Common myeloid progenitor, CD34-positive (primary cell): ENCODE measurements at regions not wholly inside any gene's neighbourhood (a gene's known extent, or its start where the extent isn't known, plus 50 kb on each side); places are given as distances from the start of the nearest gene placed in this dataset.
"Not testable (repeated sequence)": the region's sequence is repeated elsewhere in the genome, so short reads cannot be mapped to it uniquely, and the experiment has no call there.

Experiments
- CTCF ChIA-PET: fragments of 350-600 bp; sonication (Branson Sonifier 250); formaldehyde crosslinking; loops from one replicate; lab custom pipeline; 2021; ENCODE audit warnings: antibody characterized with exemption; lab: Charles Lee
- POLR2A ChIA-PET: fragments of 350-600 bp; sonication (Branson Sonifier 250); formaldehyde crosslinking; loops from one replicate; lab custom pipeline; 2021; ENCODE audit warnings: antibody characterized with exemption; lab: Charles Lee
- DNase-seq, 3 donors: peaks; one replicate each; pipeline versions ENCODE4 v3.0.0 to v3.0.0-alpha.2; 2013
- H3K27ac ChIP-seq, 2 experiments: 1 replicate in 1 of 2; 2 replicates in 1 of 2; pipeline ENCODE4 v1.7.0; 2013; ENCODE audit warnings: inconsistent platforms in 2 of 2, low read length in 2 of 2, mild to moderate bottlenecking in 2 of 2, low read depth in 1 of 2, moderate library complexity in 1 of 2; ENCODE audit not compliant: severe bottlenecking in 2 of 2, insufficient read depth in 1 of 2, poor library complexity in 1 of 2
- H3K27me3 ChIP-seq, 5 experiments: replicated peaks in 2 of 5; 1 replicate in 3 of 5; 2 replicates in 2 of 5; pipeline versions ENCODE4 v1.6.1 to v1.7.0; 2013; ENCODE audit warnings: low read length in 4 of 5, mild to moderate bottlenecking in 2 of 5, moderate library complexity in 2 of 5, inconsistent platforms in 1 of 5; ENCODE audit not compliant: insufficient read depth in 5 of 5, control insufficient read depth in 4 of 5
- H3K36me3 ChIP-seq, 4 experiments: 1 replicate in 2 of 4; 2 replicates in 2 of 4; pipeline versions ENCODE4 v1.6.1 to v1.7.0; 2013; ENCODE audit warnings: low read length in 3 of 4, control low read depth in 1 of 4, mild to moderate bottlenecking in 1 of 4; ENCODE audit not compliant: control insufficient read depth in 4 of 4, insufficient read depth in 4 of 4
- H3K4me1 ChIP-seq, 4 experiments: 1 replicate in 3 of 4; 2 replicates in 1 of 4; pipeline versions ENCODE4 v1.6.1 to v1.7.1; 2013; ENCODE audit warnings: low read length in 3 of 4, mild to moderate bottlenecking in 3 of 4, control low read depth in 1 of 4, inconsistent platforms in 1 of 4, moderate library complexity in 1 of 4; ENCODE audit not compliant: control insufficient read depth in 4 of 4, insufficient read depth in 4 of 4; ENCODE audit errors: control extremely low read depth in 1 of 4
- H3K4me3 ChIP-seq, 7 experiments: 1 replicate in 4 of 7; 2 replicates in 3 of 7; pipeline versions ENCODE4 v1.5.1 to v1.7.0; 2013; ENCODE audit warnings: mild to moderate bottlenecking in 7 of 7, low read length in 6 of 7, moderate library complexity in 6 of 7, inconsistent platforms in 2 of 7, low read depth in 2 of 7, control low read depth in 1 of 7; ENCODE audit not compliant: insufficient read depth in 4 of 7, control insufficient read depth in 1 of 7; ENCODE audit errors: extremely low read depth in 1 of 7
- H3K9me3 ChIP-seq, 5 experiments: 1 replicate in 4 of 5; 2 replicates in 1 of 5; pipeline versions ENCODE4 v1.6.1 to v1.7.1; 2013; ENCODE audit warnings: low read length in 4 of 5, mild to moderate bottlenecking in 2 of 5, inconsistent platforms in 1 of 5, low read depth in 1 of 5, moderate library complexity in 1 of 5; ENCODE audit not compliant: control insufficient read depth in 4 of 5, insufficient read depth in 2 of 5; ENCODE audit errors: control extremely low read depth in 1 of 5
- WGBS: methylation state at CpG from one replicate; pipeline ENCODE4 v1.1.5; 2013; ENCODE audit not compliant: insufficient coverage; 5-methylcytosine and 5-hydroxymethylcytosine counted together

DNA sequence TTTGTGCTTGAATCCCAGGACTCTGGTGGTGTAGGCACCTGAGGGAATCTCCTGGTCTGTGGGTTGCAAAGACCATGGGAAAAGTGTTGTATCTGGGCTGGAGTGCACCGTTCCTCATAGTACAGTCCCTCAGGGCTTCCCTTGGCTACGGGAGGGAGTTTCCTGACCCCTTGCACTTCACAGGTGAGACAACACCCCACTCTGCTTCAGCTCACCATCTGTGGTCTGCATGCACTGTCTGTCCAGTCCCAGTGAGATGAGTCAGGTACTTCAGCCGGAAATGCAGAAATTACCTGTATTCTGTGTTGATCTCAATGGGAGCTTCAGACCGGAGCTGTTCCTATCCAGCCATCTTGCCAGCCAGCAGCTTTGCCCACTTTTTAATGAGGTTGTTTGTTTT is 353.0 kb upstream of the IRS4 start:
- Histone ChIP-seq H3K27ac (no peak overlapping the region), H3K36me3 (no peaks in the 10 kb centered on the region), H3K27me3 (no peaks in the 10 kb centered on the region), H3K9me3 (no peaks in the 10 kb centered on the region), H3K4me1 (no peaks in the 10 kb centered on the region), H3K4me3 (no peak overlapping the region)
- POLR2A ChIA-PET = no interaction called here
- 80% methylated on average over 2 of the region's 4 CpGs for WGBS
- DNase-seq = no peak
- CTCF ChIA-PET = no interaction called here

GRCh38 chrX:109077788-109078187 is 341.4 kb upstream of the IRS4 start:
- CTCF ChIA-PET = no interaction called here
- 86% methylated on average over 1 of the region's 1 CpG for WGBS

DNA sequence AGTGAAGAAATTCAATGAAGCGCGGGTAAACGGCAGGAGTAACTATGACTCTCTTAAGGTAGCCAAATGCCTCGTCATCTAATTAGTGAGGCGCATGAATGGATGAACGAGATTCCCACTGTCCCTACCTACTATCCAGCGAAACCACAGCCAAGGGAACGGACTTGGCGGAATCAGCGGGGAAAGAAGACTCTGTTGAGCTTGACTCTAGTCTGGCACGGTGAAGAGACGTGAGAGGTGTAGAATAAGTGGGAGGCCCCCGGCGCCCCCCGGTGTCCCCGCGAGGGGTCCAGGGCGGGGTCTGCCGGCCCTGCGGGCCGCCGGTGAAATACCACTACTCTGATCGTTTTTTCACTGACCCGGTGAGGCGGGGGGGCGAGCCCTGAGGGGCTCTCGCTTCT is 317.8 kb upstream of the IRS4 start:
- POLR2A ChIA-PET, H3K27ac ChIP-seq, H3K4me1 ChIP-seq, H3K36me3 ChIP-seq, CTCF ChIA-PET, H3K4me3 ChIP-seq, H3K27me3 ChIP-seq, H3K9me3 ChIP-seq: not testable (repeated sequence)
- WGBS = 76% methylated on average over 20 of the region's 27 CpGs
- DNase-seq = peak; percentile 11 to 57 (median 44)

More at GRCh38 chrX:109077788-109078187, 341.4 kb upstream of the IRS4 start:
- no peaks in the 10 kb centered on the region for H3K36me3 ChIP-seq
- no peak overlapping the region for H3K27ac ChIP-seq
- POLR2A ChIA-PET = no interaction called here
- H3K4me3 ChIP-seq = no peak overlapping the region
- no peaks in the 10 kb centered on the region for H3K4me1 ChIP-seq
- no peaks in the 10 kb centered on the region for H3K27me3 ChIP-seq
- H3K9me3 ChIP-seq = no peaks in the 10 kb centered on the region
- DNase-seq = no peak

DNA sequence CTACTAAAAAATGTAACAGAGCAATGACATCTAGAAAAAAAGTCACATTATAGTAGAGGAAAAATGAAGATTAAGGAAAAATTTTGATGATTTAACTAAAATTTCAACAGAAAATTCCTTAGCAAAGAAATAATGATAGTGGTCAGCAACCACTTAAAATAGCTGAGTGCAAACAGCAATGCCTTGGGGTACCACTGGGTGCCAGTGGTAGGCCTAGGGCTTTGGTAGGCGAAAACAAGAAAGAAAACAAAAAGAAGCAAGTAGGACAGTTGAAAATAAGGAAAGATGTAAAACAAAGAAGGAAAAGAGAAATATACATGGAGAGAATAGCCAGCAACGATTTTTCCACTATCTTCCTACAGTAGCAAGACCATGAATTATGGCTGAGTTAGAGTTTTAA is 313.5 kb upstream of the IRS4 start:
- WGBS = no CpG with 5 or more reads among the region's 2 CpGs
- CTCF ChIA-PET = no interaction called here
- H3K36me3 ChIP-seq = no peaks in the 10 kb centered on the region

DNA sequence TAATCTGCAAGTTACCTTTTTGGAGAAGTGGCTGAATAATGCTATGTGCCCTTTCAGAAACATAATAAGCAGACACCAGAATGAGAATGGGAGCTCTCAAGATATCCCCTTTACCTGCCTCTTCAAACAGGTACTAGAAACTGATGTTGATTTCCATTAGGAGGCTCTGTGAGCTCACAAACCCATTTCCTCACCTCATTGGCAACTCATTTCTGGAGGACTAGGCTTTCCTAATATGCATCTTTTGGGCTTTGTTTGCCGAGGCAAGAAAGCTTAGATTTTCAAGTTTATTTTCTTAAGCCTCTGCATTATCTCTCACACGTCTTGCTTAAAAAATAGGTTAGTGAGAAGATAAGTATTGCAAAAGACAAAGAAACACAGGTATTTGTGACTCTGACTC is 313.1 kb upstream of the IRS4 start:
- CTCF ChIA-PET = no interaction called here
- DNase-seq = no peak

More for the DNA sequence above, 313.5 kb upstream of the IRS4 start:
- no peaks in the 10 kb centered on the region for H3K4me1 ChIP-seq
- H3K4me3 ChIP-seq = no peak overlapping the region
- H3K27ac ChIP-seq = no peak overlapping the region
- no peak for DNase-seq
- H3K27me3 ChIP-seq = peaks cover 0 to 2% (median 0%) of the 10 kb centered on the region in 5 experiments
- POLR2A ChIA-PET = no interaction called here
- H3K9me3 ChIP-seq = no peaks in the 10 kb centered on the region

GRCh38 chrX:109040057-109040456 is 303.7 kb upstream of the IRS4 start:
- POLR2A ChIA-PET = no interaction called here
- Histone ChIP-seq H3K27ac (no peak overlapping the region), H3K9me3 (no peaks in the 10 kb centered on the region), H3K4me3 (no peak overlapping the region), H3K27me3 (no peaks in the 10 kb centered on the region), H3K4me1 (no peaks in the 10 kb centered on the region), H3K36me3 (no peaks in the 10 kb centered on the region)
- 33% methylated on average over 1 of the region's 3 CpGs for WGBS
- no peak for DNase-seq
- CTCF ChIA-PET = no interaction called here

More for the DNA sequence above, 313.1 kb upstream of the IRS4 start:
- POLR2A ChIA-PET = no interaction called here
- Histone ChIP-seq H3K4me3 (no peak overlapping the region), H3K27me3 (peaks cover 0 to 2% (median 0%) of the 10 kb centered on the region in 5 experiments), H3K36me3 (no peaks in the 10 kb centered on the region), H3K4me1 (no peaks in the 10 kb centered on the region), H3K27ac (no peak overlapping the region), H3K9me3 (no peaks in the 10 kb centered on the region)
- no CpG with 5 or more reads among the region's 2 CpGs for WGBS

- Histone ChIP-seq H3K9me3 (peaks cover 0 to 4% (median 2%) of the 10 kb centered on the region in 5 experiments), H3K36me3 (no peaks in the 10 kb centered on the region), H3K27me3 (no peaks in the 10 kb centered on the region), H3K27ac (no peak overlapping the region), H3K4me1 (no peaks in the 10 kb centered on the region), H3K4me3 (no peak overlapping the region)
- WGBS = no CpG with 5 or more reads among the region's 2 CpGs
- ChIA-PET POLR2A (no interaction called here), CTCF (no interaction called here)
- DNase-seq = no peak
Observed at GRCh38 chrX:109036624-109037023, 300.3 kb upstream of the IRS4 start.
